ENCODE measurements at regions not wholly inside any gene's neighbourhood (a gene's known extent, or its start where the extent isn't known, plus 50 kb on each side); places are given as distances from the start of the nearest gene placed in this dataset.
"Not testable (repeated sequence)": the region's sequence is repeated elsewhere in the genome, so short reads cannot be mapped to it uniquely, and the experiment has no call there.

GRCh38 chr4:64807821-64808220, 398.6 kb upstream of the TECRL start:
- Mint-ChIP-seq H3K27me3 (ENCODE audit: low read depth) (no peaks in the 10 kb centered on the region), H3K9me3 (peaks cover 23% of the 10 kb centered on the region), H3K4me3 (no peak overlapping the region), H3K4me1 (peaks cover 11% of the 10 kb centered on the region), H3K27ac (no peak overlapping the region), H3K36me3 (peaks cover 17% of the 10 kb centered on the region)
- no peak for TF ChIP-seq NR2C2 (CRISPR knock-in tag; IDR thresholded peaks at IDR 0.05)
- no peak for TF ChIP-seq ZNF121 (CRISPR knock-in tag; IDR thresholded peaks at IDR 0.05)
- TF ChIP-seq IRF1 (CRISPR knock-in tag; IDR thresholded peaks at IDR 0.05) = no peak
- no peak for TF ChIP-seq FOXJ3 (CRISPR knock-in tag; IDR thresholded peaks at IDR 0.05; ENCODE audit: borderline replicate concordance)
- ChIA-PET POLR2A (no interaction called here), CTCF (no interaction called here)
- DNase-seq (ENCODE audit: low spot score) = no peak
- no peak for ATAC-seq

DNA sequence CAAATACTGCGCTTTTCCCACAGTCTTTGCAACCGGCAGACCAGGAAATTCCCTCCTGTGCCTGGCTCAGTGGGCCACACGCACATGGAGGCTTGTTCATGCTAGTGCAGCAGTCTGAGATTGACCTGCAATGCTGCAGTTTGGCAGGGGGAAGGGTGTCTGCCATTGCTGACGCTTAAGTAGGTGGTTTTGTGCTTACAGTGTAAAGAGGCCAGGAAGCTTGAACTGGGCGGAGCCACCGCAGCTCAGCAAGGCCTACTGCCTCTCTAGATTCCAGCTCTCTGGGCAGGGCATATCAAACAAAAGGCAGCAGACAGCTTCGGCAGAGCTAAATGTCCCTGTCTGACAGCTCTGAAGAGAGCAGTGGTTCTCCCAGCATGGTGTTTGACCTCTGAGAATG, 390.5 kb upstream of the TECRL start:
- Mint-ChIP-seq H3K36me3 (peaks cover 15% of the 10 kb centered on the region), H3K27ac (no peak overlapping the region), H3K4me1 (peaks cover 8% of the 10 kb centered on the region), H3K9me3 (peaks cover 15% of the 10 kb centered on the region), H3K4me3 (no peak overlapping the region), H3K27me3 (ENCODE audit: low read depth) (no peaks in the 10 kb centered on the region)
- peak; percentile 55; the same call in 1 of the 2 replicates for ATAC-seq
- no peak for DNase-seq (ENCODE audit: low spot score)
- CTCF ChIA-PET = no interaction called here
- TF ChIP-seq, protein P1, sequence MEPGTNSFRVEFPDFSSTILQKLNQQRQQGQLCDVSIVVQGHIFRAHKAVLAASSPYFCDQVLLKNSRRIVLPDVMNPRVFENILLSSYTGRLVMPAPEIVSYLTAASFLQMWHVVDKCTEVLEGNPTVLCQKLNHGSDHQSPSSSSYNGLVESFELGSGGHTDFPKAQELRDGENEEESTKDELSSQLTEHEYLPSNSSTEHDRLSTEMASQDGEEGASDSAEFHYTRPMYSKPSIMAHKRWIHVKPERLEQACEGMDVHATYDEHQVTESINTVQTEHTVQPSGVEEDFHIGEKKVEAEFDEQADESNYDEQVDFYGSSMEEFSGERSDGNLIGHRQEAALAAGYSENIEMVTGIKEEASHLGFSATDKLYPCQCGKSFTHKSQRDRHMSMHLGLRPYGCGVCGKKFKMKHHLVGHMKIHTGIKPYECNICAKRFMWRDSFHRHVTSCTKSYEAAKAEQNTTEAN (CRISPR knock-in tag; IDR thresholded peaks at IDR 0.05) = no peak
- TF ChIP-seq ATF2 (CRISPR knock-in tag; IDR thresholded peaks at IDR 0.05; ENCODE audit: borderline replicate concordance, low read depth) (no peak), CREB1 (CRISPR knock-in tag; IDR thresholded peaks at IDR 0.05) (no peak), ZNF219 (CRISPR knock-in tag; IDR thresholded peaks at IDR 0.05; ENCODE audit: borderline replicate concordance) (no peak)
- TF ChIP-seq, protein P2, sequence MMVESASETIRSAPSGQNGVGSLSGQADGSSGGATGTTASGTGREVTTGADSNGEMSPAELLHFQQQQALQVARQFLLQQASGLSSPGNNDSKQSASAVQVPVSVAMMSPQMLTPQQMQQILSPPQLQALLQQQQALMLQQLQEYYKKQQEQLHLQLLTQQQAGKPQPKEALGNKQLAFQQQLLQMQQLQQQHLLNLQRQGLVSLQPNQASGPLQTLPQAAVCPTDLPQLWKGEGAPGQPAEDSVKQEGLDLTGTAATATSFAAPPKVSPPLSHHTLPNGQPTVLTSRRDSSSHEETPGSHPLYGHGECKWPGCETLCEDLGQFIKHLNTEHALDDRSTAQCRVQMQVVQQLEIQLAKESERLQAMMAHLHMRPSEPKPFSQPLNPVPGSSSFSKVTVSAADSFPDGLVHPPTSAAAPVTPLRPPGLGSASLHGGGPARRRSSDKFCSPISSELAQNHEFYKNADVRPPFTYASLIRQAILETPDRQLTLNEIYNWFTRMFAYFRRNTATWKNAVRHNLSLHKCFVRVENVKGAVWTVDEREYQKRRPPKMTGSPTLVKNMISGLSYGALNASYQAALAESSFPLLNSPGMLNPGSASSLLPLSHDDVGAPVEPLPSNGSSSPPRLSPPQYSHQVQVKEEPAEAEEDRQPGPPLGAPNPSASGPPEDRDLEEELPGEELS (CRISPR knock-in tag; IDR thresholded peaks at IDR 0.05) = no peak
- POLR2A ChIA-PET = no interaction called here

DNA sequence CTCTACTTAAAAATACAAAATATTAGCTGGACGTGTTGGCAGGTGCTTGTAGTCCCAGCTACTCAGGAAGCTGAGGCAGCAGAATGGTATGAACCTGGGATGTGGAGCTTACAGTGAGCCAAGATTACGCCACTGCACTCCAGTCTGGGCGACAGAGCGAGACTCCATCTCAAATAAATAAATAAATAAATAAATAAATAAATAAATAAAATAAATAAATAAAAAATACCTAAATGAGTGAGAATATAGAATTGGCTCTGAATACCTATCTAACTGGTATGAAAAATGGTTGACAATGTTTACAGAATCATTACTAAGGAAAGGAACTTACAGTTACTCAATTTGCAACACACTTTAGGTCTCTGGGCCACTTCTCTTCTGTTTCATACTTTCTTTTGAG, 389.6 kb upstream of the TECRL start:
- POLR2A ChIA-PET; CTCF ChIA-PET; H3K27me3 Mint-ChIP-seq (ENCODE audit: low read depth); H3K9me3 Mint-ChIP-seq; H3K27ac Mint-ChIP-seq; DNase-seq (ENCODE audit: low spot score); H3K36me3 Mint-ChIP-seq; H3K4me3 Mint-ChIP-seq; ATAC-seq; H3K4me1 Mint-ChIP-seq: not testable (repeated sequence)

GRCh38 chr4:64796581-64796980, 387.3 kb upstream of the TECRL start:
- Mint-ChIP-seq H3K27me3 (ENCODE audit: low read depth) (no peaks in the 10 kb centered on the region), H3K4me3 (no peak overlapping the region), H3K9me3 (no peaks in the 10 kb centered on the region), H3K36me3 (no peaks in the 10 kb centered on the region), H3K27ac (peak overlapping the region; percentile 63; the same call in 1 of the 2 replicates), H3K4me1 (peaks cover 8% of the 10 kb centered on the region)
- CTCF ChIA-PET = no interaction called here
- POLR2A ChIA-PET = no interaction called here
- no peak for ATAC-seq
- DNase-seq (ENCODE audit: low spot score) = no peak
- no peak for TF ChIP-seq EMX1 (CRISPR knock-in tag; IDR thresholded peaks at IDR 0.05)
- no peak for TF ChIP-seq ATF6 (CRISPR knock-in tag; IDR thresholded peaks at IDR 0.05)
- no peak for TF ChIP-seq USF1 (CRISPR knock-in tag; IDR thresholded peaks at IDR 0.05)
